PC-9 (cell line): ENCODE measurements at regions not wholly inside any gene's neighbourhood (a gene's known extent, or its start where the extent isn't known, plus 50 kb on each side); places are given as distances from the start of the nearest gene placed in this dataset.

Source experiments
- EZH2 ChIP-seq: fragments of 200-600 bp; sonication (generic); IDR thresholded peaks from 2 replicates; pipeline ENCODE4 v1.8.0; 2017; ENCODE audit warnings: antibody characterized with exemption, low read depth
- TF ChIP-seq, protein P1 (sequence below): fragments of 200-600 bp; sonication (generic); conservative IDR thresholded peaks from 2 replicates; pipeline ENCODE4 v1.6.1; 2017; ENCODE audit warnings: mixed run types, antibody characterized with exemption, mild to moderate bottlenecking, moderate library complexity

DNA sequence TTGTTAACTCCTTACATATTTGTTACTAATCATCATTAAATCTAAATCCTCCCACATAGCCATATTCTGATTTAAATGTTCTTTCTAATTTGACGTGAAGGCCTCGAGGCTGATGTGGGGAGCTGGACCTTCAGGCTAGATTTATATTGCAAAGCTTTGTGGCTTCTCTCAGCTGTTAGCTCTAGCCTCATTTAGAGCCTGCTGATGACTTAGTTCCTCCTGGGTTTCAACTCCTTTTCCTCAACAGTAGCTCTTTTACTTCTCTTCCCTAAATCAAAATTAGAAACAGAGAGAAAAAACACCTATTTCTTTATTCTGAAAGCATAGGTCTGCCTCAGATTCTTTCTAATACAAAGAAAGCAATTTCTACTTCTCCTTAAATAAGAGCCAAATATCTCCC is 477.5 kb upstream of the CCDC196 start:
- TF ChIP-seq, protein P1, sequence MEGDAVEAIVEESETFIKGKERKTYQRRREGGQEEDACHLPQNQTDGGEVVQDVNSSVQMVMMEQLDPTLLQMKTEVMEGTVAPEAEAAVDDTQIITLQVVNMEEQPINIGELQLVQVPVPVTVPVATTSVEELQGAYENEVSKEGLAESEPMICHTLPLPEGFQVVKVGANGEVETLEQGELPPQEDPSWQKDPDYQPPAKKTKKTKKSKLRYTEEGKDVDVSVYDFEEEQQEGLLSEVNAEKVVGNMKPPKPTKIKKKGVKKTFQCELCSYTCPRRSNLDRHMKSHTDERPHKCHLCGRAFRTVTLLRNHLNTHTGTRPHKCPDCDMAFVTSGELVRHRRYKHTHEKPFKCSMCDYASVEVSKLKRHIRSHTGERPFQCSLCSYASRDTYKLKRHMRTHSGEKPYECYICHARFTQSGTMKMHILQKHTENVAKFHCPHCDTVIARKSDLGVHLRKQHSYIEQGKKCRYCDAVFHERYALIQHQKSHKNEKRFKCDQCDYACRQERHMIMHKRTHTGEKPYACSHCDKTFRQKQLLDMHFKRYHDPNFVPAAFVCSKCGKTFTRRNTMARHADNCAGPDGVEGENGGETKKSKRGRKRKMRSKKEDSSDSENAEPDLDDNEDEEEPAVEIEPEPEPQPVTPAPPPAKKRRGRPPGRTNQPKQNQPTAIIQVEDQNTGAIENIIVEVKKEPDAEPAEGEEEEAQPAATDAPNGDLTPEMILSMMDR = no peak
- TF ChIP-seq EZH2 = no peak
